ENCODE measurements at regions not wholly inside any gene's neighbourhood (a gene's known extent, or its start where the extent isn't known, plus 50 kb on each side); places are given as distances from the start of the nearest gene placed in this dataset.
A peak's percentile ranks its signal among the peaks of the same experiment; 100 is the strongest.

- in situ Hi-C loops (cut with HindIII; ENCODE audit: low pct_unique_long_range_greater_than_20kb, low sequenced_read_pairs): no loop called here
- TF ChIP-seq JUND (IDR thresholded peaks at IDR 0.05; ENCODE audit: low read depth): no peak
- DNase-seq (ENCODE audit: low read depth in 1 of 2, low spot score in 1 of 2): no peak
Measured at GRCh38 chr13:42702716-42703115, 78.7 kb upstream of the FAM216B start.

- DNase-seq (ENCODE audit: low read depth in 1 of 2, low spot score in 1 of 2): no peak
- in situ Hi-C loops (cut with HindIII; ENCODE audit: low pct_unique_long_range_greater_than_20kb, low sequenced_read_pairs): no loop called here
- TF ChIP-seq JUND (IDR thresholded peaks at IDR 0.05; ENCODE audit: low read depth): no peak
Measured at GRCh38 chr13:42703740-42704139, 77.6 kb upstream of the FAM216B start.

GRCh38 chr13:42706286-42706685 is 75.1 kb upstream of the FAM216B start:
- in situ Hi-C loops (cut with HindIII; ENCODE audit: low pct_unique_long_range_greater_than_20kb, low sequenced_read_pairs): no loop called here

GRCh38 chr13:42707048-42707447 is 74.3 kb upstream of the FAM216B start:
- no peak for TF ChIP-seq JUND (IDR thresholded peaks at IDR 0.05; ENCODE audit: low read depth)
- DNase-seq (ENCODE audit: low read depth in 1 of 2, low spot score in 1 of 2): no peak
- in situ Hi-C loops (cut with HindIII; ENCODE audit: low pct_unique_long_range_greater_than_20kb, low sequenced_read_pairs): no loop called here

More at GRCh38 chr13:42706286-42706685, 75.1 kb upstream of the FAM216B start:
- no peak for DNase-seq (ENCODE audit: low read depth in 1 of 2, low spot score in 1 of 2)
- no peak for TF ChIP-seq JUND (IDR thresholded peaks at IDR 0.05; ENCODE audit: low read depth)

GRCh38 chr13:42707586-42707985 is 73.8 kb upstream of the FAM216B start:
- in situ Hi-C loops (cut with HindIII; ENCODE audit: low pct_unique_long_range_greater_than_20kb, low sequenced_read_pairs): no loop called here
- no peak for DNase-seq (ENCODE audit: low read depth in 1 of 2, low spot score in 1 of 2)
- no peak for TF ChIP-seq JUND (IDR thresholded peaks at IDR 0.05; ENCODE audit: low read depth)

GRCh38 chr13:42708391-42708790 is 73.0 kb upstream of the FAM216B start:
- DNase-seq (ENCODE audit: low read depth in 1 of 2, low spot score in 1 of 2): no peak
- TF ChIP-seq JUND (IDR thresholded peaks at IDR 0.05; ENCODE audit: low read depth): no peak
- in situ Hi-C loops (cut with HindIII; ENCODE audit: low pct_unique_long_range_greater_than_20kb, low sequenced_read_pairs): no loop called here

- in situ Hi-C loops (cut with HindIII; ENCODE audit: low pct_unique_long_range_greater_than_20kb, low sequenced_read_pairs): no loop called here
- DNase-seq (ENCODE audit: low read depth in 1 of 2, low spot score in 1 of 2): no peak
- TF ChIP-seq JUND (IDR thresholded peaks at IDR 0.05; ENCODE audit: low read depth): no peak
Measured at GRCh38 chr13:42709276-42709675, 72.1 kb upstream of the FAM216B start.

- DNase-seq (ENCODE audit: low read depth in 1 of 2, low spot score in 1 of 2): no peak
- in situ Hi-C loops (cut with HindIII; ENCODE audit: low pct_unique_long_range_greater_than_20kb, low sequenced_read_pairs): no loop called here
- no peak for TF ChIP-seq JUND (IDR thresholded peaks at IDR 0.05; ENCODE audit: low read depth)
Measured at GRCh38 chr13:42715909-42716308, 65.5 kb upstream of the FAM216B start.

GRCh38 chr13:42717176-42717575 is 64.2 kb upstream of the FAM216B start:
- in situ Hi-C loops (cut with HindIII; ENCODE audit: low pct_unique_long_range_greater_than_20kb, low sequenced_read_pairs): no loop called here
- no peak for TF ChIP-seq JUND (IDR thresholded peaks at IDR 0.05; ENCODE audit: low read depth)
- no peak for DNase-seq (ENCODE audit: low read depth in 1 of 2, low spot score in 1 of 2)

- peak in 1 of 2 experiments; percentile 26 for DNase-seq (ENCODE audit: low read depth in 1 of 2, low spot score in 1 of 2)
- TF ChIP-seq JUND (IDR thresholded peaks at IDR 0.05; ENCODE audit: low read depth): no peak
- in situ Hi-C loops (cut with HindIII; ENCODE audit: low pct_unique_long_range_greater_than_20kb, low sequenced_read_pairs): no loop called here
Measured at GRCh38 chr13:42720113-42720857, 61.1 kb upstream of the FAM216B start.

GRCh38 chr13:42720858-42721219 is 60.5 kb upstream of the FAM216B start:
- in situ Hi-C loops (cut with HindIII; ENCODE audit: low pct_unique_long_range_greater_than_20kb, low sequenced_read_pairs): no loop called here
- TF ChIP-seq JUND (IDR thresholded peaks at IDR 0.05; ENCODE audit: low read depth): no peak
- no peak for DNase-seq (ENCODE audit: low read depth in 1 of 2, low spot score in 1 of 2)

- no peak for TF ChIP-seq JUND (IDR thresholded peaks at IDR 0.05; ENCODE audit: low read depth)
- in situ Hi-C loops (cut with HindIII; ENCODE audit: low pct_unique_long_range_greater_than_20kb, low sequenced_read_pairs): no loop called here
- no peak for DNase-seq (ENCODE audit: low read depth in 1 of 2, low spot score in 1 of 2)
Measured at GRCh38 chr13:42722883-42723539, 58.4 kb upstream of the FAM216B start.

- no peak for TF ChIP-seq JUND (IDR thresholded peaks at IDR 0.05; ENCODE audit: low read depth)
- DNase-seq (ENCODE audit: low read depth in 1 of 2, low spot score in 1 of 2): peak in 1 of 2 experiments; percentile 12
- in situ Hi-C loops (cut with HindIII; ENCODE audit: low pct_unique_long_range_greater_than_20kb, low sequenced_read_pairs): no loop called here
Measured at GRCh38 chr13:42728507-42729180, 52.7 kb upstream of the FAM216B start.
